ENCODE measurements at regions not wholly inside any gene's neighbourhood (a gene's known extent, or its start where the extent isn't known, plus 50 kb on each side); places are given as distances from the start of the nearest gene placed in this dataset.

DNA sequence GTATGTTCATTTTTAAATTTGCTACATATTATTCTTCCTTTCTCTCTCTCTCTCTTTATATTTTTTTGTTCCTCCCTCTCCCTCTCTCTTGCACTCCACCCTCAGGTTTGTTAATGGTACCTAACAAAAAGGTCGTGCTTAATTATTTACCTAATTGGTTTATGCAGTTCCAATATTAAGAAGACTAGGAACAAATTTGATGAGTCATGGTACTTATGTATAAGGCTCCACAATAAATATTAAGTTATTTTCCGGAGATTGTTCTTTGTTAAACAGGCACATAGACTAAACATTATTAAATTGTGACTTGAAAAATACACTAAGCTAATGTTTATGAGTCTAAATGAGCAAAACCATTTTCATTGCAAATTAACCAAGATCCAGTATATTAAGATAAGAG, 1200.8 kb upstream of the ALCAM start:
- TF ChIP-seq GABPA (IDR thresholded peaks at IDR 0.05; ENCODE audit: low read depth) (no peak), SUZ12 (IDR thresholded peaks at IDR 0.05; ENCODE audit: unreplicated experiment) (no peak), BRCA1 (IDR thresholded peaks at IDR 0.05; ENCODE audit: low read depth, low read length) (no peak), POLR2A (IDR thresholded peaks at IDR 0.05; ENCODE audit: low read depth, low read length) (no peak), CUX1 (IDR thresholded peaks at IDR 0.05; ENCODE audit: insufficient replicate concordance, low read depth, low read length) (no peak), EP300 (IDR thresholded peaks at IDR 0.05; ENCODE audit: borderline replicate concordance in 1 of 2, control insufficient read depth in 1 of 2, low read depth in 2 of 2, low read length in 2 of 2) (no peak), GATAD2B (conservative IDR thresholded peaks at IDR 0.05; ENCODE audit: low read depth) (no peak), MTA3 (IDR thresholded peaks at IDR 0.05; ENCODE audit: borderline replicate concordance, low read length) (no peak), E4F1 (IDR thresholded peaks at IDR 0.05; ENCODE audit: borderline replicate concordance, partially characterized antibody) (no peak)
- in situ Hi-C loops (cut with MboI) (no loop called here), intact Hi-C loops (cut with micrococcal nuclease; ENCODE audit: unreplicated experiment) (no loop called here)
- ChIA-PET POLR2A (no interaction called here), SMC1A (ENCODE audit: uncharacterized antibody, unreplicated experiment) (no interaction called here), CTCF (no interaction called here), RAD21 (ENCODE audit: unreplicated experiment) (no interaction called here)
- BruUV-seq (replicated peaks), result no TSS peak
- H3K79me2 ChIP-seq (ENCODE audit: control insufficient read depth, insufficient read depth, low read length), result no peaks in the 10 kb centered on the region
- H3K27me3 ChIP-seq (replicated peaks in 1 of 2; ENCODE audit: control insufficient read depth in 2 of 2, insufficient read depth in 2 of 2, low read length in 1 of 2), result no peaks in the 10 kb centered on the region
- no peak overlapping the region for H2AFZ ChIP-seq (ENCODE audit: control insufficient read depth, low read depth, low read length)
- no peaks in the 10 kb centered on the region for H3K4me1 ChIP-seq (ENCODE audit: control insufficient read depth, insufficient read depth, low read length)
- ATAC-seq (no peak), DNase-seq (ENCODE audit: low read depth, low spot score) (no peak), FAIRE-seq (no peak)
- 41% methylated on average over 2 of the region's 2 CpGs for WGBS (ENCODE audit: insufficient coverage, insufficient replicate concordance, low lambda C conversion rate, missing lambda C conversion rate)
- no peaks in the 10 kb centered on the region; the same call in 2 of the 3 replicates for H3K9me3 ChIP-seq (replicated peaks; ENCODE audit: control insufficient read depth, insufficient read depth, low read length)
- H3K36me3 ChIP-seq (ENCODE audit: control insufficient read depth in 2 of 2, insufficient read depth in 2 of 2, low read length in 1 of 2), result no peaks in the 10 kb centered on the region
- H3K27ac ChIP-seq (ENCODE audit: control insufficient read depth, insufficient read depth), result no peak overlapping the region
- no peak overlapping the region for H3K9ac ChIP-seq (ENCODE audit: control insufficient read depth, insufficient read depth, low read length)
- no peaks in the 10 kb centered on the region for H4K20me1 ChIP-seq (ENCODE audit: control insufficient read depth, insufficient read depth)
- no peak overlapping the region for H3K4me3 ChIP-seq
- no peak overlapping the region for H3K4me2 ChIP-seq (ENCODE audit: control insufficient read depth, insufficient read depth)
